Vagina (tissue), 2 donors: ENCODE measurements at regions not wholly inside any gene's neighbourhood (a gene's known extent, or its start where the extent isn't known, plus 50 kb on each side); places are given as distances from the start of the nearest gene placed in this dataset.

ENCODE experiments used
- POLR2A ChIP-seq, 2 donors: fragments of 450-650 bp; IDR thresholded peaks; one replicate each; pipeline ENCODE4 v1.6.1; 2017; ENCODE audit warnings: antibody characterized with exemption in 2 of 2, mild to moderate bottlenecking in 2 of 2, moderate library complexity in 2 of 2
- POLR2AphosphoS5 ChIP-seq, 2 donors: sonication (generic); formaldehyde crosslinking; IDR thresholded peaks; one replicate each; pipeline ENCODE4 v1.9.0; 2017; ENCODE audit warnings: antibody characterized with exemption in 2 of 2, mild to moderate bottlenecking in 2 of 2, low read depth in 1 of 2; ENCODE audit not compliant: insufficient read depth in 1 of 2
- TF ChIP-seq, protein P1 (sequence below), 3 experiments: fragments of 450-650 bp in 2 of 3; fragments of 200-600 bp in 1 of 3; sonication (generic) in 1 of 3; IDR thresholded peaks; one replicate each; pipeline ENCODE4 v1.5.1; 2017 to 2019; ENCODE audit warnings: antibody characterized with exemption in 3 of 3, mild to moderate bottlenecking in 2 of 3, moderate library complexity in 2 of 3

DNA sequence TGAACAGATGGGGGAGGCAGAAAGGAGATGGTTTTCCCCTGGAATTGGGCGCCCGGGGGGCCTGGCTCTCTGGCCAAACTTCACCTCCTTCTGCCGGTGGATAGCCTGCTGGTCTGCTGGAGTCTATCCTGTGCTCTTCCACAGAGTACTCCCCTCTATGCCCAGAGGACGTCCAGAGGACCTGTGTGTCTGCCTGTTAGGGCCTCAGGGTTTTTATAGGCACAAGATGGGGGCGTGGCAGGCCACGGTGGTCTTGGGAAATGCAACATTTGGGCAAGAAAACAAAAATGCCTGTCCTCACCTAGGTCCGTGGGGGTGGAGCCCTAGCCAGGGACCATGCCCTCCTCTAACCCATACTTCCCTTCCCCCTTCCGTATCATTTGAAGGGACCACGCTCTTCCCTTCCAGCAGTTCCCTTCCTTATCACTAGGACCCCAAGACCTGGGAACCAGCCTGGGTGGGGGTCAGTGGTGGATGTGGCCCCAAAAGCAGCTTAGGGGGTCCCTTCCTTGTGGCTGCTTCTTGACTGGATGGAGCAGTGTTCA is 53.6 kb upstream of the ZNF337 start:
- TF ChIP-seq, protein P1, sequence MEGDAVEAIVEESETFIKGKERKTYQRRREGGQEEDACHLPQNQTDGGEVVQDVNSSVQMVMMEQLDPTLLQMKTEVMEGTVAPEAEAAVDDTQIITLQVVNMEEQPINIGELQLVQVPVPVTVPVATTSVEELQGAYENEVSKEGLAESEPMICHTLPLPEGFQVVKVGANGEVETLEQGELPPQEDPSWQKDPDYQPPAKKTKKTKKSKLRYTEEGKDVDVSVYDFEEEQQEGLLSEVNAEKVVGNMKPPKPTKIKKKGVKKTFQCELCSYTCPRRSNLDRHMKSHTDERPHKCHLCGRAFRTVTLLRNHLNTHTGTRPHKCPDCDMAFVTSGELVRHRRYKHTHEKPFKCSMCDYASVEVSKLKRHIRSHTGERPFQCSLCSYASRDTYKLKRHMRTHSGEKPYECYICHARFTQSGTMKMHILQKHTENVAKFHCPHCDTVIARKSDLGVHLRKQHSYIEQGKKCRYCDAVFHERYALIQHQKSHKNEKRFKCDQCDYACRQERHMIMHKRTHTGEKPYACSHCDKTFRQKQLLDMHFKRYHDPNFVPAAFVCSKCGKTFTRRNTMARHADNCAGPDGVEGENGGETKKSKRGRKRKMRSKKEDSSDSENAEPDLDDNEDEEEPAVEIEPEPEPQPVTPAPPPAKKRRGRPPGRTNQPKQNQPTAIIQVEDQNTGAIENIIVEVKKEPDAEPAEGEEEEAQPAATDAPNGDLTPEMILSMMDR (IDR thresholded peaks at IDR 0.05): no peak
- TF ChIP-seq POLR2AphosphoS5 (IDR thresholded peaks at IDR 0.05; ENCODE audit: insufficient read depth in 1 of 2, low read depth in 1 of 2): no peak
- TF ChIP-seq POLR2A (IDR thresholded peaks at IDR 0.05): no peak
